Body of pancreas (tissue), 4 donors: ENCODE measurements at regions not wholly inside any gene's neighbourhood (a gene's known extent, or its start where the extent isn't known, plus 50 kb on each side); places are given as distances from the start of the nearest gene placed in this dataset.

Experiments
- CTCF ChIP-seq, 7 experiments: fragments of 450-650 bp in 4 of 7; fragments of 200-600 bp in 3 of 7; sonication (generic) in 3 of 7; IDR thresholded peaks; one replicate each; pipeline ENCODE4 v1.5.1; 2016 to 2019; ENCODE audit warnings: antibody characterized with exemption in 7 of 7
- POLR2A ChIP-seq, 3 donors: fragments of 450-650 bp; IDR thresholded peaks; one replicate each; pipeline ENCODE4 v1.6.1; 2016; ENCODE audit warnings: antibody characterized with exemption in 3 of 3, mild to moderate bottlenecking in 2 of 3

- TF ChIP-seq CTCF (IDR thresholded peaks at IDR 0.05) (no peak), POLR2A (IDR thresholded peaks at IDR 0.05) (no peak)
Observed at GRCh38 chr13:107266657-107267056, 698.7 kb upstream of the ARGLU1 start.
